Left ventricle myocardium superior (tissue), 1 donor: ENCODE measurements at regions not wholly inside any gene's neighbourhood (a gene's known extent, or its start where the extent isn't known, plus 50 kb on each side); places are given as distances from the start of the nearest gene placed in this dataset.
"Not testable (repeated sequence)": the region's sequence is repeated elsewhere in the genome, so short reads cannot be mapped to it uniquely, and the experiment has no call there.

Experiments used
- ATAC-seq: fragments of 200-7000 bp; cut with Tn5 transposase; one replicate; pipeline ENCODE4 v1.9.1; 2020; ENCODE audit warnings: mild to moderate bottlenecking, moderate library complexity
- DNase-seq: peaks from one replicate; pipeline ENCODE4 v3.0.0-alpha.2; 2020
- intact Hi-C: fragments of 100-400 bp; cut with micrococcal nuclease; formaldehyde crosslinking; loops from one replicate; pipeline ENCODE4 v1.11.0; 2022
- donor health status: DM: no; HTN: yes; CAD: no; lungs with severe emphysema.

- DNase-seq (no peak), ATAC-seq (no peak)
- intact Hi-C loops: no loop called here
Measured at GRCh38 chr3:4063916-4064574, 239.1 kb upstream of the SETMAR start.

- ATAC-seq (no peak), DNase-seq (no peak)
- intact Hi-C loops: no loop called here
Measured at GRCh38 chr3:4065085-4065484, 238.1 kb upstream of the SETMAR start.

- ATAC-seq (no peak), DNase-seq (no peak)
- intact Hi-C loops: no loop called here
Measured at GRCh38 chr3:4065554-4065953, 237.6 kb upstream of the SETMAR start.

GRCh38 chr3:4067893-4068292 lies 235.3 kb upstream of the SETMAR start:
- DNase-seq: no peak
- intact Hi-C loops: no loop called here
- no peak for ATAC-seq

GRCh38 chr3:4069796-4070195 lies 233.4 kb upstream of the SETMAR start:
- intact Hi-C loops: no loop called here
- ATAC-seq (no peak), DNase-seq (no peak)

GRCh38 chr3:4071481-4072184 lies 231.5 kb upstream of the SETMAR start:
- intact Hi-C loops: no loop called here
- no peak for ATAC-seq
- no peak for DNase-seq

- DNase-seq, ATAC-seq, intact Hi-C loops: not testable (repeated sequence)
Measured at GRCh38 chr3:4077278-4077677, 225.9 kb upstream of the SETMAR start.

GRCh38 chr3:4077950-4078349 lies 225.2 kb upstream of the SETMAR start:
- ATAC-seq (no peak), DNase-seq (no peak)
- intact Hi-C loops: no loop called here

- no peak for ATAC-seq
- DNase-seq: no peak
- intact Hi-C loops: no loop called here
Measured at GRCh38 chr3:4078903-4079302, 224.3 kb upstream of the SETMAR start.

- ATAC-seq (no peak), DNase-seq (no peak)
- intact Hi-C loops: no loop called here
Measured at GRCh38 chr3:4079339-4080195, 223.6 kb upstream of the SETMAR start.

- ATAC-seq (no peak), DNase-seq (no peak)
- intact Hi-C loops: no loop called here
Measured at GRCh38 chr3:4083225-4084015, 219.7 kb upstream of the SETMAR start.

- ATAC-seq (no peak), DNase-seq (no peak)
- intact Hi-C loops: no loop called here
Measured at GRCh38 chr3:4084271-4084670, 218.9 kb upstream of the SETMAR start.

GRCh38 chr3:4086662-4087061 lies 216.5 kb upstream of the SETMAR start:
- DNase-seq, ATAC-seq, intact Hi-C loops: not testable (repeated sequence)

GRCh38 chr3:4091786-4092185 lies 211.4 kb upstream of the SETMAR start:
- intact Hi-C loops: no loop called here
- DNase-seq (no peak), ATAC-seq (no peak)

GRCh38 chr3:4097801-4098200 lies 205.4 kb upstream of the SETMAR start:
- DNase-seq: no peak
- intact Hi-C loops: no loop called here
- no peak for ATAC-seq

- intact Hi-C loops: no loop called here
- DNase-seq (no peak), ATAC-seq (no peak)
Measured at GRCh38 chr3:4099607-4100006, 203.6 kb upstream of the SETMAR start.

- intact Hi-C loops: no loop called here
- no peak for ATAC-seq
Measured at GRCh38 chr3:4107430-4107829, 195.7 kb upstream of the SETMAR start.

GRCh38 chr3:4113811-4114522 lies 189.2 kb upstream of the SETMAR start:
- ATAC-seq: no peak
- DNase-seq: no peak
- intact Hi-C loops: no loop called here

More at GRCh38 chr3:4107430-4107829, 195.7 kb upstream of the SETMAR start:
- no peak for DNase-seq

- DNase-seq: no peak
- intact Hi-C loops: no loop called here
- ATAC-seq: no peak
Measured at GRCh38 chr3:4119119-4119518, 184.1 kb upstream of the SETMAR start.
